ENCODE measurements at regions not wholly inside any gene's neighbourhood (a gene's known extent, or its start where the extent isn't known, plus 50 kb on each side); places are given as distances from the start of the nearest gene placed in this dataset.

GRCh38 chr2:234139755-234140154, 89.3 kb downstream of the SPP2 start:
- in situ Hi-C loops (cut with HindIII; ENCODE audit: low sequenced_read_pairs), result loop anchor here (5.0 kb wide), 2 partner anchors 68 to 108 kb away; no protein-coding TSS in a partner anchor

GRCh38 chr2:234138836-234139235, 88.3 kb downstream of the SPP2 start:
- in situ Hi-C loops (cut with HindIII; ENCODE audit: low sequenced_read_pairs), result no loop called here

GRCh38 chr2:234137400-234138014, 87.0 kb downstream of the SPP2 start:
- in situ Hi-C loops (cut with HindIII; ENCODE audit: low sequenced_read_pairs), result no loop called here

GRCh38 chr2:234136461-234136860, 86.0 kb downstream of the SPP2 start:
- in situ Hi-C loops (cut with HindIII; ENCODE audit: low sequenced_read_pairs), result no loop called here

- in situ Hi-C loops (cut with HindIII; ENCODE audit: low sequenced_read_pairs), result no loop called here
Measured at GRCh38 chr2:234135750-234136221, 85.3 kb downstream of the SPP2 start.

GRCh38 chr2:234134496-234134895, 84.0 kb downstream of the SPP2 start:
- in situ Hi-C loops (cut with HindIII; ENCODE audit: low sequenced_read_pairs), result no loop called here

GRCh38 chr2:234133004-234133403, 82.5 kb downstream of the SPP2 start:
- in situ Hi-C loops (cut with HindIII; ENCODE audit: low sequenced_read_pairs), result no loop called here

- in situ Hi-C loops (cut with HindIII; ENCODE audit: low sequenced_read_pairs), result no loop called here
Measured at GRCh38 chr2:234130777-234131181, 80.3 kb downstream of the SPP2 start.

- in situ Hi-C loops (cut with HindIII; ENCODE audit: low sequenced_read_pairs), result no loop called here
Measured at GRCh38 chr2:234128606-234129005, 78.1 kb downstream of the SPP2 start.
